GM19239 (cell line): ENCODE measurements at regions not wholly inside any gene's neighbourhood (a gene's known extent, or its start where the extent isn't known, plus 50 kb on each side); places are given as distances from the start of the nearest gene placed in this dataset.
"Not testable (repeated sequence)": the region's sequence is repeated elsewhere in the genome, so short reads cannot be mapped to it uniquely, and the experiment has no call there.

ENCODE experiments used
- DNase-seq: peaks from one replicate; pipeline ENCODE4 v3.0.0; 2011; ENCODE audit warnings: low spot score; ENCODE audit not compliant: insufficient read length
- FAIRE-seq: peaks from 2 replicates; lab custom pipeline; 2011; peaks lifted over from hg19 to GRCh38; lab: Jason Lieb, UNC

GRCh38 chr7:84941936-84942335 is 244.9 kb downstream of the SEMA3D start:
- no peak for FAIRE-seq
- no peak for DNase-seq

- no peak for FAIRE-seq
Observed at GRCh38 chr7:84941291-84941690, 245.6 kb downstream of the SEMA3D start.

DNA sequence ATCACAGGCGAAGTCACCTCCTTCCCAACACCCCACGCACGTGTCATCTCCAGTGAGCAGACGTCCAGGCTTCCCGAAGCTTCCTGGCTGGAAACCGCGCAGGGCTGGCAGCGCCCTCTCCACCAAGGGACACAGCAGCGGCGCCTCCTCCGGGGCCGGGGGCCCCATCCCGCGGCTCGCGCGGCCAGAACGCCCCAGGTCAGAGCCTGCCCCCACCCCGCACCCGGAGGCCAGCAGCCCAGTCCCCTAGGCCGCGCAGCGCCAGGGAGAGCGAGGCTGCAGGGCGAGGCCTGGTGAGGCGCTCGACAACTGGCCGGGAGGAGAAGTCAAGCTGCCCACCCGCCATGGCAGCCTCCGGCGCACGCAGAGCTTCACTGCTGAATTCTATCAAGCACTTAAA is 247.0 kb downstream of the SEMA3D start:
- DNase-seq (no peak), FAIRE-seq (no peak)

More at GRCh38 chr7:84941291-84941690, 245.6 kb downstream of the SEMA3D start:
- no peak for DNase-seq

- FAIRE-seq = no peak
- no peak for DNase-seq
Observed at GRCh38 chr7:84939442-84939841, 247.4 kb downstream of the SEMA3D start.

- no peak for FAIRE-seq
- DNase-seq = no peak
Observed at GRCh38 chr7:84924353-84924752, 262.5 kb downstream of the SEMA3D start.

DNA sequence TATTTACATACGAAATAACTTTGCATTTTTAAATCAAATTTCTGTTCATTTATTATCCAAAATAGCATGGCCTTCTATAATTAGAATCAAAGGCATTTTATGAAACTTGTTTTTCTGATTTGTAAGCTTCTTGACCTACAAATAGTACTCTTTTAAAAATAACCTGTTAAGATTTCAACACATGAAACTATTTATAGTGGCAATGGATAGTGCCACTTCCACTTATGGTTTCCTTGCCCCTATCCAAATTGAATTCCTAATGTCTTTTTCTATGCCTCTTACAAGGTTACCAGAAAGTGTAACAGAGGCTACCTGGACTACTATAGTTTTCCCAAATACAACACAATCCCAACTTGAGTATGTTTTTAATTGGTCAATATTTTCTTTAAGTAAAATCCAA is 263.5 kb downstream of the SEMA3D start:
- FAIRE-seq = no peak
- no peak for DNase-seq

DNA sequence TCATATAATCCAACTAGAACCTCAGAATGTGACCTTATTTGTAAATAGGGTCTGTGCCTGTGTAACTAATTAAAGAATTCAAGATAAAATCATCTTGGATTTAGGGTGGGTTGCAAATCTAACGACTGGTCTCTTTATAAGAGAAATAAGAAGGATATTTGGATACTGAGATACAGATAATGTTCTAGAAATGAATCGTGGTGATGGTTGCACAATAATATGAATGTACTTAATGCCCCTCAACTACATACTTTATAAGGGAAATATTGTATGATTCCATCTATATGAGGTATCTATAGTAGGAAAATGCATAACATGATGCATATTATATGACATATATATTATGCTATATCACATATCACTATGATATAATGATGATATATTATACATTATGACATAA is 265.7 kb downstream of the SEMA3D start:
- DNase-seq (no peak), FAIRE-seq (no peak)

DNA sequence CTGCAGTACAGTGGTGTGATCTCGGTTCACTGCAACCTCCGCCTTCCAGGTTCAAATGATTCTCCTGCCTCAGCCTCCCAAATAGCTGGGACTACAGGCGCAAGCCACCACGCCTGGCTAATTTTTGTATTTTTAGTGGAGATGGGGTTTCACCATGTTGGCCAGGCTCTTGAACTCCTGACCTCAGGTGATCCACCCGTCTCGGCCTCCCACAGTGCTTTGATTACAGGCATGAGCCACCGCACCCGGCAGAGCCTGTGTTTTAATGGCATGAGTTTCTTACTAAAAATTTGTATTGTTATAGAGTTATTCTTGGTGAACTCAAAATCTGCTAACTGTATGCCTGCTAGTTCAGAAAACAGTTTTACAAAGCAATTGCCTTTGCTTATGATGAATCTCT is 269.9 kb downstream of the SEMA3D start:
- not testable (repeated sequence) for FAIRE-seq, DNase-seq

GRCh38 chr7:84916161-84916560 is 270.7 kb downstream of the SEMA3D start:
- FAIRE-seq (no peak), DNase-seq (no peak)

- no peak for DNase-seq
- FAIRE-seq = no peak
Observed at GRCh38 chr7:84914598-84914997, 272.3 kb downstream of the SEMA3D start.

DNA sequence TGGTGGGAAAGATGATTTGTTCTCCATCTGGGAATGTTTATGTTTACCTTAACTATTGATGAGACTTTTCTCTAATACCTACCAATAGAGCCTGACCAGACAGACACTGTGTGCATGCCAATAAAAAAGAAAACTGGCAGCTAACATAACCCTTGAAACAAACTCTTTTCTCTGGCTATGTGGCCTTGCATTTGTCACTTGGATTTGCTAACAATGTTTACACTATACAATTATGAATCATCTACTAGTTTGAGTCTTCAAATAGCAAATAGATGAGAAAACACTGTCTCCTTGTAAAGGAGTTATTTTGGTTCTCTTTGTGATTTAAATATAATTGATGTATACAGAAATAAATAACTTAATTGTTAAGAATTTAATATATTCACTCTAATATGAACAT is 273.1 kb downstream of the SEMA3D start:
- DNase-seq (no peak), FAIRE-seq (no peak)

- DNase-seq (no peak), FAIRE-seq (no peak)
Observed at GRCh38 chr7:84912993-84913635, 273.7 kb downstream of the SEMA3D start.

- DNase-seq = no peak
- no peak for FAIRE-seq
Observed at GRCh38 chr7:84912537-84912936, 274.3 kb downstream of the SEMA3D start.

DNA sequence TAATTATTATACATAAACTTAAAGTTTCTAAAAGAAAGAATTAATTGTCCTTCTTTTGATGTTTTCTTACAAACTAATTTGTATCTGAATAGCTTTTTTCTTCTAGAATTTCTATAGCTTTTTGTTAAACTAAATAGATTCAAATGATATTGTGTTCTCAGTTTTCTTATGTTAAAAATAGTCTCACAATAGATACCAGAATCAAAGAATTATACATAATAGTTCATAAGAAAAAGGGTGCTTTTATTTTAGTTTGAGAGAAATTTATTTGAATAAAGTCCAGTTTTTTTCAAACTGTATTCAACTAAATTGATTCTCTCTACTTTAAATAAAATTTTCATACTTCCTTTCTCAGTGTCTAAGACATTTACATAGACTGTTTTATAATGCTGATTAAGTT is 274.8 kb downstream of the SEMA3D start:
- FAIRE-seq = no peak
- no peak for DNase-seq

GRCh38 chr7:84911077-84911476 is 275.8 kb downstream of the SEMA3D start:
- DNase-seq (no peak), FAIRE-seq (no peak)

- DNase-seq, FAIRE-seq: not testable (repeated sequence)
Observed at GRCh38 chr7:84910322-84910721, 276.5 kb downstream of the SEMA3D start.

GRCh38 chr7:84908196-84908793 is 278.6 kb downstream of the SEMA3D start:
- FAIRE-seq (no peak), DNase-seq (no peak)

DNA sequence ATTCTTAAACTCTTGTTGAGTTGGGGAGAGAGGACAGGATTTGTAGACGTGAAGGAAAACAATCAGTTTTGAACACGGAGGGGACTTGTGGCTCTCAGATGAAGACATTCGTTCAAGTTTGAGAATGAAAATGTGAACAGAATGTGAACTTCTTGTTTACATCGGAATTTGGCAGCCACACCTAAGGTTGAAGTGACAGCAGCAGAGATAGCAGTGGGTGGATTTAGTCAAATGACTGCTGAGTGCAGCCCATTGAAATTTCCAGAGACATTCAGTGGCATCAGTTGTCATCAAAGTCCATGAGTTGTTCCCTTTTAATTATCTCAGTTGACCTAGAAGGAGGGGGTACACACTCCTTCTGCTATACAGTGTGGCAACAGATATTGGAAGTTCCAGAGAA is 280.0 kb downstream of the SEMA3D start:
- DNase-seq (no peak), FAIRE-seq (no peak)

DNA sequence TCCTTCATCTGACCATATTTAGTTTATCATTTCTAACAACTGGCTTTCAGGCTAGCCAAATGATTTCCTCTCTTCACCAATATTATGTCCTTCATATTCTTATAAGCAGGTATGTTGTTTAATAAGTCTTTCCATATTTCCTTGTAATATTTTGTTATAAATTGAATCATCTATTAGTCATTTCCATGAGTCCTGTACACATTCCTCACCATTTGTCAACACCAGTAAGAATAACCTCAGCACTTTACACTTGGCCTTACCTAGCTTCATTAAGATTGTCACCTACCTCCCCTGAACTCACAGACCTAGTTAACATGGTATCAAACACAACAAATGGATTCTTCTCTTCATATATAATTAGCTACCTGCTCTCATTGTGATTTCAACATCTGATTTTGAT is 282.3 kb downstream of the SEMA3D start:
- no peak for FAIRE-seq
- DNase-seq = no peak

DNA sequence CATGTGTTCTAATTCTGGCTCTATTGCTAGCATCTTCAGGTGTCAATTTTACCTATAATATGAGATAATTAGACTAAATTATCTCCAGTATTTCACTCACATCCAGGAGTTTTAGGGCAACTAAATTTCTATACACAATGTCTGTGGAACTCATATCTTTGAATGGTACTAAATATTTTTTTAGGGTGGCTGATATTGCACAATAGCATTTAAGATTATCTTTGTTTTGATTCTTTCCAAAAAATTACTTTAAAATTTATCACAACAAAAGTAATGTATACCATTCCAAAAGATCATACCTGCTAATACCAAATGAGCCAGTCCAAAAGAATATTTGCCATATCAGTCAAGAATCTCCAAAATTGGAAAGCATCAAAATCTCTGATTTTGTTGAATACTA is 285.5 kb downstream of the SEMA3D start:
- FAIRE-seq (no peak), DNase-seq (no peak)

DNA sequence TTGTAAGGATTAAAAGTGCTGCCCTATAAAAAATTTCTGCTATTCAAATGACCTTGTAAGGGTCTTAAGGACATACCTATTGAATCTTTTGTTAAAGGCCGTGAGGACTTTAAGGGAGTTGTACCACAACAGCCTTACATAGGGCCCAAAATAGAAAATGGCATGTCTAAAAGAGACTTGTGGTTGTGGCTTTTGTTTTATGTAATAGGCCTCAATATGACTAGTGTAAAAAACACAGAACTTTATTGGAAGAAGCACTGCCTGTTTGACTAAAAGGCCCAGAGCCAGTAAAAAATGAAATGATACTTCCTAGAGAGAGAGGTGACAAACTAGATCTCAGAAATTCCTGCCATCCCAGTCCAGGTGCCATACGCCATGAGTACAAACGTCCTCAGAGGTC is 286.6 kb downstream of the SEMA3D start:
- DNase-seq (no peak), FAIRE-seq (no peak)

GRCh38 chr7:84895563-84895962 is 291.3 kb downstream of the SEMA3D start:
- FAIRE-seq = no peak

More at GRCh38 chr7:84895563-84895962, 291.3 kb downstream of the SEMA3D start:
- no peak for DNase-seq
